Activated CD8-positive, alpha-beta T cell treated with anti-CD3 and anti-CD28 coated beads for 36 hours (primary cell): ENCODE measurements at regions not wholly inside any gene's neighbourhood (a gene's known extent, or its start where the extent isn't known, plus 50 kb on each side); places are given as distances from the start of the nearest gene placed in this dataset.

ENCODE experiments used
- ATAC-seq: fragments of 200-7000 bp; cut with Tn5 transposase; one replicate; pipeline ENCODE4 v1.10.0; 2021; ENCODE audit warnings: mild to moderate bottlenecking, moderate library complexity
- CTCF ChIA-PET: fragments of 350-600 bp; sonication (Branson Sonifier 250); formaldehyde crosslinking; loops from one replicate; lab custom pipeline; 2021; ENCODE audit warnings: antibody characterized with exemption; lab: Charles Lee
- POLR2A ChIA-PET: fragments of 350-600 bp; sonication (Branson Sonifier 250); formaldehyde crosslinking; loops from one replicate; lab custom pipeline; 2021; ENCODE audit warnings: antibody characterized with exemption; lab: Charles Lee
- DNase-seq: peaks from one replicate; pipeline ENCODE4 v3.0.0-alpha.2; 2020
- H3K27ac Mint-ChIP-seq: one replicate; pipeline ENCODE4 v1.8.0; 2021; ENCODE audit warnings: mild to moderate bottlenecking, mixed read lengths
- H3K27me3 Mint-ChIP-seq: one replicate; pipeline ENCODE4 v1.8.0; 2021; ENCODE audit warnings: mixed read lengths
- H3K36me3 Mint-ChIP-seq: one replicate; pipeline ENCODE4 v1.8.0; 2021; ENCODE audit warnings: low read depth, mixed read lengths
- H3K4me1 Mint-ChIP-seq: one replicate; pipeline ENCODE4 v1.8.0; 2021; ENCODE audit warnings: low read depth, mixed read lengths
- H3K4me3 Mint-ChIP-seq: one replicate; pipeline ENCODE4 v1.8.0; 2021; ENCODE audit warnings: mild to moderate bottlenecking, moderate library complexity, mixed read lengths
- H3K9me3 Mint-ChIP-seq: one replicate; pipeline ENCODE4 v1.8.0; 2021; ENCODE audit warnings: mixed read lengths
- CTCF ChIP-seq: fragments of 200-600 bp; IDR thresholded peaks from one replicate; pipeline ENCODE4 v1.8.0; 2022; ENCODE audit warnings: antibody characterized with exemption, mild to moderate bottlenecking
- intact Hi-C: fragments of 100-400 bp; cut with micrococcal nuclease; formaldehyde crosslinking; loops from one replicate; pipeline ENCODE4 v1.10.0; 2022

DNA sequence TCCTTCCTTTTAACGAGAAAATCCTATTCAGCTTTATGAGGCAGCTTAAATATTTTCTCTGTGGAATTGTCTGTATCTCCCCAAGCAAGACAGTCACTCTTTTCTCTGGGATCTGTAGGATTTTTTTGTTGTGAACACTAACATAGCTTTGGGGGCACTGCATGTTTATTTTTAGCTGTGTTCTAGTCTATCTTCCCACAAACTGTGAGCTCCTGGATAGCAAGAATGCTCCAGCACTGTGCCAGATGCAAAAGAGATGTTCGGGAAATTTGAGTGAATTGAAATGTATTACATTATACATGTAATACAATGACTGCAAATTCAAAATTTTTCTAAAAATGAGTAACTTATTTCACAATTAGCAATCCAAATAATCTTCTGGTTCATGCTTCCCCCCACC lies 282.2 kb downstream of the PLPP3 start:
- Mint-ChIP-seq H3K27me3 (peaks cover 3% of the 10 kb centered on the region), H3K27ac (no peak overlapping the region), H3K9me3 (no peaks in the 10 kb centered on the region), H3K4me3 (no peak overlapping the region), H3K36me3 (no peaks in the 10 kb centered on the region), H3K4me1 (no peaks in the 10 kb centered on the region)
- no peak for TF ChIP-seq CTCF
- intact Hi-C loops: no loop called here
- ChIA-PET CTCF (no interaction called here), POLR2A (no interaction called here)
- DNase-seq (no peak), ATAC-seq (no peak)

- Mint-ChIP-seq H3K4me1 (no peaks in the 10 kb centered on the region), H3K4me3 (no peak overlapping the region), H3K27me3 (peaks cover 3% of the 10 kb centered on the region), H3K9me3 (no peaks in the 10 kb centered on the region), H3K36me3 (no peaks in the 10 kb centered on the region), H3K27ac (no peak overlapping the region)
- POLR2A ChIA-PET: no interaction called here
- intact Hi-C loops: no loop called here
- ATAC-seq (no peak), DNase-seq (no peak)
- CTCF ChIA-PET: no interaction called here
- no peak for TF ChIP-seq CTCF
These were observed 283.1 kb downstream of the PLPP3 start for GRCh38 chr1:56295949-56296929.

GRCh38 chr1:56291374-56291919 lies 287.9 kb downstream of the PLPP3 start:
- Mint-ChIP-seq H3K4me3 (no peak overlapping the region), H3K9me3 (no peaks in the 10 kb centered on the region), H3K27ac (no peak overlapping the region), H3K36me3 (no peaks in the 10 kb centered on the region), H3K4me1 (no peaks in the 10 kb centered on the region), H3K27me3 (peaks cover 2% of the 10 kb centered on the region)
- intact Hi-C loops: no loop called here
- ATAC-seq (no peak), DNase-seq (no peak)
- CTCF ChIA-PET: no interaction called here
- POLR2A ChIA-PET: interaction anchor here (0.7 kb wide), 1 partner anchor 1114 kb away, joined by 3 read pairs; no protein-coding TSS in a partner anchor
- TF ChIP-seq CTCF: no peak

- Mint-ChIP-seq H3K27ac (no peak overlapping the region), H3K9me3 (no peaks in the 10 kb centered on the region), H3K4me1 (no peaks in the 10 kb centered on the region), H3K4me3 (no peak overlapping the region), H3K36me3 (no peaks in the 10 kb centered on the region), H3K27me3 (peaks cover 2% of the 10 kb centered on the region)
- TF ChIP-seq CTCF: no peak
- POLR2A ChIA-PET: no interaction called here
- no peak for ATAC-seq
- no peak for DNase-seq
- CTCF ChIA-PET: no interaction called here
- intact Hi-C loops: no loop called here
These were observed 290.1 kb downstream of the PLPP3 start for GRCh38 chr1:56289260-56289659.

GRCh38 chr1:56287721-56288120 lies 291.6 kb downstream of the PLPP3 start:
- H3K4me1 Mint-ChIP-seq: no peaks in the 10 kb centered on the region
- no peaks in the 10 kb centered on the region for H3K36me3 Mint-ChIP-seq
- DNase-seq (no peak), ATAC-seq (no peak)
- no peaks in the 10 kb centered on the region for H3K27me3 Mint-ChIP-seq
- H3K27ac Mint-ChIP-seq: no peak overlapping the region
- CTCF ChIA-PET: no interaction called here
- no peak overlapping the region for H3K4me3 Mint-ChIP-seq
- TF ChIP-seq CTCF: no peak
- no peaks in the 10 kb centered on the region for H3K9me3 Mint-ChIP-seq
- POLR2A ChIA-PET: no interaction called here
- intact Hi-C loops: no loop called here
